HG03045 (cell line): ENCODE measurements at regions not wholly inside any gene's neighbourhood (a gene's known extent, or its start where the extent isn't known, plus 50 kb on each side); places are given as distances from the start of the nearest gene placed in this dataset.

Experiments used
- ATAC-seq: cut with Tn5 transposase; IDR thresholded peaks from one replicate; pipeline ENCODE4 v1.9.1; 2021; ENCODE audit warnings: mild to moderate bottlenecking, moderate library complexity; ENCODE audit not compliant: unreplicated experiment

DNA sequence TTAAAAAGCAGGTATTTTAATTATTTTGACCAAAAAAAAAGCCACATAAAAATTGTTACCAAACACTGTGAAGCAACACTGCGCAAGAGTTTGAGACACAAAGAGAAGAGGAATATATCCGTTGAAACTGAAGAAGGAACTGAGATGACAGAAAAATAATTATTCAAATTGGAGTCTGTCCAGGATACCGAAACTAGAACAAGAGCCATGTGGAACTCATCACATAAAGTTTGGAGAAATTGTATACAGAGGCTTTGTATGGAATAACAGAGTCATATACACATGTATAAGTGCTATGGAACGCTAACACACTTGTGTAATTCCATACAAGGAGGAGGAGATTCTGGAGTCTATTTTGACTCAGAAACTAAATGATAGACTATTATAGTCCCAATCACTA, 675.1 kb upstream of the ADGRL2 start:
- ATAC-seq: no peak

- ATAC-seq: no peak
Measured at GRCh38 chr1:81121306-81121705, 679.4 kb upstream of the ADGRL2 start.

DNA sequence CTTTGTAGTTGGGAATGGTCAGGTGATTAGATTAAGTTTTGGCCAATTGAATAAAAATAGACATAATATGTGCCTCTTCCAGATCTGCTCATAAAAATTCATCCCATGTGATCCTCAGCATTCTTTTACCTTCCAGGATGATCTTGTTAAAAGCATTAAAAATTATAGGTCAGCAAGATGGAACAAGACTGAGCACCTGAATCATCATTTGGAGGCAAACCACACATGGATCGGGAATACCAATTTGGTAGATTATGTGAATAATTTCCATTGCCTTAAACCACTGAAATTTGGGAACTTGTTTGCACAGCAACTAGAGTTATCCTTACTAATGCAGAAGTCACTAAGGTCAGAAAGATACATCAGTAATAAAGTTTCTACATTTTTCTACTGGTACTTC, 681.4 kb upstream of the ADGRL2 start:
- ATAC-seq: no peak

DNA sequence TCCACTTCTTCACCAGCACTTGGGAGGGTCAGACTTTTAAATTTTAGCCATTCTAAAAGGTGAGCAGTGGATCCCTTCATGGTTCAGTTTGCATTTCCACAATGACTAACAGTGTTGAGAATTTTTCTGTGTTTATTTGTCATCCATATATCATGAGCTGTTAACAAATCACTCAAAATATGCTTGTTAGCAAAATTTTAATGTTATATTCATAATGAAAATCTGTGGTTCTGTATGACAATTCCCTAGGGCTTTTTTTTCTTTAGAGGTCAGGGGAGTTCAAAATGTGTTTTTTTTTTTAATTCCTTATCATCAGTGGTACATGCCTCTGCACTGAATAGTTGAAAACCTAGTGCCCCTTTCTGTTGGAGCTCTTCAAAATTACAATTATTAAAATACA, 682.2 kb upstream of the ADGRL2 start:
- ATAC-seq: no peak

GRCh38 chr1:81115422-81115821, 685.3 kb upstream of the ADGRL2 start:
- ATAC-seq: no peak

DNA sequence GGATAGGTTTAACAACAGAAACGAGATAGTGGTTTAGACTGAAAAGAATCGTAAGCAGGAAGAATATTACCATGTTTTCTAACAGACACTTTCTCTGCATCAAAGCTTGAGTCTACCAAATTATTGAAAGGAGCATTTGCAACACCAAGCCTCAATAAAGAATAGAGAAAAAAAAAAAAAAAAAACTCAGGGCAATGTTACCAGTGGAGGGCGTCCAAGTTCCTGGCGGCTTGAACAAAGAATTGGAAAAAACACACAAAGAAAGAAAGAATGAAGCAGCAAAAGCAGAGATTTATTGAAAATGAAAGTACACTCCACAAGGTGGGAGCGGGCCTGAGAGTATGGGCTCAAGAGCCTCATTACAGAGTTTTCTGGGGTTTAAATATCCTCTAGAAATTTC, 686.5 kb upstream of the ADGRL2 start:
- no peak for ATAC-seq

- ATAC-seq: no peak
Measured at GRCh38 chr1:81113688-81114087, 687.0 kb upstream of the ADGRL2 start.

- no peak for ATAC-seq
Measured at GRCh38 chr1:81111818-81112217, 688.9 kb upstream of the ADGRL2 start.

- no peak for ATAC-seq
Measured at GRCh38 chr1:81109038-81109437, 691.7 kb upstream of the ADGRL2 start.

- no peak for ATAC-seq
Measured at GRCh38 chr1:81097860-81098259, 702.9 kb upstream of the ADGRL2 start.

GRCh38 chr1:81073580-81073979, 727.2 kb upstream of the ADGRL2 start:
- no peak for ATAC-seq

DNA sequence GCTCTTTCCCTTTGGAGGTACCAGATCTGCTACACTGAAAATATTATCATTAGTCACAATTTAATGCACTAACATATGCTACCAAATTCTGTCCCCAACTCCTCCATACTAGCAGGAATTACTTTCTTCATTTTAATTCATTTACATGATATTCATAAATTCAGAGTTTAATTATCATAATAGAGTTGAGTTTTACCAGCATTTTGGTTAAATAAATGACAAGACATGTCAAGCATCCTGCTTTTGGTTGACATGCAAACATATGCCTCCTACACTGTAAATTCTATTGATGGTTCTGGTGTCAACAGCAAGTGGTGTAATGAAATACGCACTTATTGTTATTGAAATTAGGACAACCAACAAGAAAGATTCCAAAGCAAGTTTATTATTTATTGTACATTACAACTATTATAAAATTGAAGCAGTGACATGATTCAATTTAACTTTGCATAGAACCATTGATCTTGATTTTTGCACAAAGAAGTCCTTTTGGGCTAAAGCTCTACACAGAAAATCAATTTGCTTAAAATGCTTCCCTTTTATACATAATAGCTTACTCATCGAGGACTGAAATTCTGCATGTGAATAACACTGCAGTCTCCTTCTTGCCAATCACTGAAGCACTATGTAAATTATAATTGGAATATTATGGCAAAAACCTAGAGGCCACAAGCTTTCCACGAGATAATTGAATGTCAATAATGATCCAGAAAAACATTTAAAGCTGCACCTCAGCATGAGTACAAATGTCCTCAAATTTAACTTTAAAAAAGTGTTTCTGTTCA, 728.6 kb upstream of the ADGRL2 start:
- no peak for ATAC-seq

DNA sequence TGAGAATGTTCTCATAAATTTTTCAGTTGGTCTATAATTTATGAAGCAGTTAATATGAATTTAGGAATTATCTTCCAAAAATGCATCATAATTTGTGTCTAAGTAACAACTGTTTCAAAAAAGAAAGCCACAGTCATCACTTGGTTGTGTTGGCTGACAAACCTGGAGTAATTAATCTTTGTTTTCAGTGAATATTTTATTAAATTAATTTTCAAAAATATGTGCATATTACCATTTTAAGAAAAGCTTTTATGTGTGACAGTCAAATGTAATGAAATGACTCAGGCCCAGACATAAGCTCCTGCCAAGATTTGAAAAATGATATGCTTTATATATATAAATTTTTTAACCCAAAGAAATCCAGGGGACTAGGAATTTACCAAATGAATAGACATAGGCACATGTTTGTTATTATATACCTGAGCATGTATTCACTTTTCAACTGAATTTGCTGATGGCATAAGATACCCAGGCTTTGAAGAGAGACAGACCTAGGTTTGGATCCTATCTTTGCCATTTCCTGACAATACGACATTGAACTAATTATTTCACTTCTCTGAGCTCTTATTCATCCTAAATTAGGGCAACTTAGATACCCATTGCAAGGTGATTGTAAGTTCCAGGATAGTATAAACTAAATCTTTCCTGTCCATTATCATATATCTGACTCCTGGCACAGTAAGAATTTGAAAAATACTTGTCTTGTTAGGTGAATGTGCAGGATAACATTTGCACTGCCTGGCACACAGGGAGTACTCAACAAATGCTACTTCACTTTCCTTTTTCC, 729.5 kb upstream of the ADGRL2 start:
- ATAC-seq: no peak

DNA sequence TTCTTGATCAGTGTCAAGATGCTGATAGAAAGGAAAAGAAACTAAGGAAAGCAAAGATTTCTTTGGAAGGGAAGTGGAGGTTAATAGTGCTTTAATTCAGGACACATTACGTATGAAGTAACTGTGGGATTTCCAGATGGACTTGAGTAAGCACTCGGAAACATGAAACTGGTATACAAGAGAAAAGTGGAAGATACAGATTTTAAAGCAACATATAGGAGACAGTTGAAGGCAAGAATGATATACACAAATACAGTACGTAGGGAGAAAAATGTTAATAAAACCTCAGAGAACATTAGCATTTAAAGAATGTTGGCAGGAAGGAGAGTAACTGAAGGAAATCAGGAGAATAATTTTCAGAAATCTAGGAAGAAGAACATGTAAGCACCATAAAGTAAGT, 730.9 kb upstream of the ADGRL2 start:
- no peak for ATAC-seq

- no peak for ATAC-seq
Measured at GRCh38 chr1:81068726-81069125, 732.0 kb upstream of the ADGRL2 start.

GRCh38 chr1:81053826-81054225, 746.9 kb upstream of the ADGRL2 start:
- ATAC-seq: no peak

DNA sequence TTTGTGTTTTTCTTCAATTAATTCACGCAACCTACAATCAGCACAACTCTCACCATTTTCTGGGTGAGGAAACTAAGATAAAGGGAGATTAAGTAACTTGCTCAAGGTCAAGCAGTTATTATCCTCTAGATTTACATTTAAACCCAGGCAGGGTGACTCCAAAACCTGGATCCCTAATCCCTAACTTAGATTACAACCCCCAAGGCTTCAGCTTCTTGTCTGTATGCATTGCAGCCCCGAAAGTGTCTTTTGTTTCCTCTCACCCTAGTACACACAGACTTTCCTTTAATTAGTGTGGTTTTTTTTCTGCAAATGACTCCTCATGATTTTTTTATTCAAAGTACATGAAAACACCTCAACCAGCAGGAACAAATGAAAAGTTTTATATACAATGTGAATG, 748.6 kb upstream of the ADGRL2 start:
- no peak for ATAC-seq

GRCh38 chr1:81050390-81050789, 750.3 kb upstream of the ADGRL2 start:
- ATAC-seq: no peak

DNA sequence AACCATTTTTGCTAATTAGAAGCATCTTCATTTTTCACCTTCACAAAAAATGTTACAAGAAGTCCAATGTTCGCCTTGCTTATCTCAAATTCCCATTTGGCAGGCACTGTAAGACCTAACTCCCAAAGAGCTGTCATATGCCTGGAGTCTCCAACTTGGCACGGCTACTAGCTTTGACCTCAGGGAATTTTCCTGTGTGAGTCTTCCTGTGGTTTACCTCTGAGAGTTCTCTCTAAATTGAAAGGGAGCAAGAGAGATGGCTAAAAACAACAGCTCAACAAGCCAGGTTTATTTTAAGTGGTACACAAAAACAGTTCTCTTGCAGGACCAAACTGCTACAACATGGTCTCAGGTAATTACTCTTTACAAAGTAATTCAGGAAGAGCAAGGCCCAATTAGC, 756.0 kb upstream of the ADGRL2 start:
- no peak for ATAC-seq

GRCh38 chr1:81042225-81042624, 758.5 kb upstream of the ADGRL2 start:
- no peak for ATAC-seq

GRCh38 chr1:81034291-81034690, 766.4 kb upstream of the ADGRL2 start:
- no peak for ATAC-seq

- no peak for ATAC-seq
Measured at GRCh38 chr1:81032973-81033425, 767.7 kb upstream of the ADGRL2 start.
